ENCODE measurements at regions not wholly inside any gene's neighbourhood (a gene's known extent, or its start where the extent isn't known, plus 50 kb on each side); places are given as distances from the start of the nearest gene placed in this dataset.

DNA sequence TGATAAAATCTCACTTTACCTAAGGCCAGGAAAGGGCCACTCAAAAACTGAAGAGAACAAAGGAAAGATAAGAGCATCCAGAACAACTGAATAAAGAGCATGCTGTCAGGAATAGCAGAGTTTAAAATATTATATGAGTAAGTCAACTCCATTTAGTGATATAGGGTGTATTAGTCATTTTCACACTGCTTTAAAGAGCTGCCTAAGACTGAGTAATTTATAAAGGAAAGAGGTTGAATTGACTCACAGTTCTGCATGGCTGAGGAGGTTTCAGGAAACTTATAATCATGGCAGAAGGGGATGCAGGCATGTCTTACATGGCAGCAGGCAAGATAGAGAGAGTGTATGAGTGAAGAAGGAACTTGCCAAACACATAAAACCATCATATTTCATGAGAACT is 778.0 kb upstream of the NECTIN3 start:
- TF ChIP-seq, protein P1, sequence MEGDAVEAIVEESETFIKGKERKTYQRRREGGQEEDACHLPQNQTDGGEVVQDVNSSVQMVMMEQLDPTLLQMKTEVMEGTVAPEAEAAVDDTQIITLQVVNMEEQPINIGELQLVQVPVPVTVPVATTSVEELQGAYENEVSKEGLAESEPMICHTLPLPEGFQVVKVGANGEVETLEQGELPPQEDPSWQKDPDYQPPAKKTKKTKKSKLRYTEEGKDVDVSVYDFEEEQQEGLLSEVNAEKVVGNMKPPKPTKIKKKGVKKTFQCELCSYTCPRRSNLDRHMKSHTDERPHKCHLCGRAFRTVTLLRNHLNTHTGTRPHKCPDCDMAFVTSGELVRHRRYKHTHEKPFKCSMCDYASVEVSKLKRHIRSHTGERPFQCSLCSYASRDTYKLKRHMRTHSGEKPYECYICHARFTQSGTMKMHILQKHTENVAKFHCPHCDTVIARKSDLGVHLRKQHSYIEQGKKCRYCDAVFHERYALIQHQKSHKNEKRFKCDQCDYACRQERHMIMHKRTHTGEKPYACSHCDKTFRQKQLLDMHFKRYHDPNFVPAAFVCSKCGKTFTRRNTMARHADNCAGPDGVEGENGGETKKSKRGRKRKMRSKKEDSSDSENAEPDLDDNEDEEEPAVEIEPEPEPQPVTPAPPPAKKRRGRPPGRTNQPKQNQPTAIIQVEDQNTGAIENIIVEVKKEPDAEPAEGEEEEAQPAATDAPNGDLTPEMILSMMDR (conservative IDR thresholded peaks at IDR 0.05 in 1 of 2, IDR thresholded peaks at IDR 0.05 in 1 of 2; ENCODE audit: extremely low read depth in 1 of 2, insufficient read depth in 1 of 2, low read depth in 1 of 2, low read length in 2 of 2) = no peak
- TF ChIP-seq EZH2 (IDR thresholded peaks at IDR 0.05; ENCODE audit: borderline replicate concordance, low read length) = no peak

Measured in mammary epithelial cell (primary cell).